ENCODE measurements at regions not wholly inside any gene's neighbourhood (a gene's known extent, or its start where the extent isn't known, plus 50 kb on each side); places are given as distances from the start of the nearest gene placed in this dataset.

GRCh38 chr1:245051349-245052221 is 103.2 kb upstream of the KIF26B start (continued):
- peak; percentile 79 for TF ChIP-seq MTA2 (IDR thresholded peaks at IDR 0.05; ENCODE audit: low read depth)
- no peak for TF ChIP-seq CUX1 (CRISPR knock-in tag; IDR thresholded peaks at IDR 0.05)
- no peak for TF ChIP-seq ZNF76 (CRISPR knock-in tag; IDR thresholded peaks at IDR 0.05; ENCODE audit: borderline replicate concordance)
- TF ChIP-seq PHF8 (IDR thresholded peaks at IDR 0.05; ENCODE audit: borderline replicate concordance, low read length): no peak
- TF ChIP-seq U2AF2 (optimal IDR thresholded peaks at IDR 0.05; ENCODE audit: low read depth, low read length): no peak
- TF ChIP-seq ZNF717 (CRISPR knock-in tag; IDR thresholded peaks at IDR 0.05): no peak
- peak; percentile 55; the same call in 1 of the 2 replicates for TF ChIP-seq TFAP4 (CRISPR knock-in tag; IDR thresholded peaks at IDR 0.05; ENCODE audit: borderline replicate concordance)
- TF ChIP-seq ATF1 (CRISPR knock-in tag; IDR thresholded peaks at IDR 0.05): no peak
- TF ChIP-seq ATF1 (tag; IDR thresholded peaks at IDR 0.05): peak; percentile 85
- TF ChIP-seq NKRF (IDR thresholded peaks at IDR 0.05; ENCODE audit: borderline replicate concordance): no peak
- no peak for TF ChIP-seq NR2C2 (CRISPR knock-in tag; IDR thresholded peaks at IDR 0.05)
- no peak; the same call in 1 of the 2 replicates for TF ChIP-seq NR2C2 (tag; IDR thresholded peaks at IDR 0.05)
- TF ChIP-seq EZH2 (IDR thresholded peaks at IDR 0.05; ENCODE audit: borderline replicate concordance, low read depth, low read length): no peak
- peak in 1 of 2 experiments; percentile 96; a peak in 2 of 4 replicates for TF ChIP-seq MLLT1 (IDR thresholded peaks at IDR 0.05)
- TF ChIP-seq HOXB6 (CRISPR knock-in tag; IDR thresholded peaks at IDR 0.05; ENCODE audit: borderline replicate concordance): no peak; the same call in 1 of the 2 replicates
- 0 out of 2 replicates have a peak, but pooled peaks have one; percentile 47 for TF ChIP-seq ZNF707 (CRISPR knock-in tag; conservative IDR thresholded peaks at IDR 0.05)
- TF ChIP-seq ZBTB7A (IDR thresholded peaks at IDR 0.05; ENCODE audit: borderline replicate concordance, control insufficient read depth, low read depth, low read length): no peak
- peak; percentile 58 for TF ChIP-seq NCOA1 (IDR thresholded peaks at IDR 0.05; ENCODE audit: low read depth)
- TF ChIP-seq ZKSCAN1 (IDR thresholded peaks at IDR 0.05; ENCODE audit: low read depth, low read length): 0 out of 2 replicates have a peak, but pooled peaks have one; percentile 15

All from K562 (cell line).